Smooth muscle cell (in vitro differentiated cells): ENCODE measurements at regions not wholly inside any gene's neighbourhood (a gene's known extent, or its start where the extent isn't known, plus 50 kb on each side); places are given as distances from the start of the nearest gene placed in this dataset.

Source experiments
- DNase-seq: peaks from one replicate; lab custom pipeline; 2025; ENCODE audit not compliant: unreplicated experiment; lab: John Stamatoyannopoulos, UW
- H2AFZ ChIP-seq: fragments of 200-600 bp; sonication (generic); 2 replicates; pipeline ENCODE4 v1.6.0; 2016; ENCODE audit warnings: antibody characterized with exemption, low read depth, mild to moderate bottlenecking
- H3F3A ChIP-seq: fragments of 200-600 bp; sonication (generic); 2 replicates; pipeline ENCODE4 v1.6.0; 2017; ENCODE audit warnings: antibody characterized with exemption, low read depth
- H3K27ac ChIP-seq: fragments of 200-600 bp; sonication (generic); 2 replicates; pipeline ENCODE4 v1.5.1; 2016; ENCODE audit warnings: low read depth, mild to moderate bottlenecking
- H3K27me3 ChIP-seq: fragments of 200-600 bp; sonication (generic); 2 replicates; pipeline ENCODE4 v1.6.1; 2016; ENCODE audit warnings: low read depth, mild to moderate bottlenecking
- H3K36me3 ChIP-seq: fragments of 200-600 bp; sonication (generic); 2 replicates; pipeline ENCODE4 v1.5.1; 2016; ENCODE audit warnings: low read depth
- H3K4me1 ChIP-seq: fragments of 200-600 bp; sonication (generic); 2 replicates; pipeline ENCODE4 v1.5.1; 2016; ENCODE audit warnings: low read depth
- H3K4me2 ChIP-seq: fragments of 200-600 bp; sonication (generic); 2 replicates; pipeline ENCODE4 v1.6.0; 2016; ENCODE audit warnings: mild to moderate bottlenecking
- H3K4me3 ChIP-seq: fragments of 200-600 bp; sonication (generic); 2 replicates; pipeline ENCODE4 v1.5.1; 2016; ENCODE audit warnings: mild to moderate bottlenecking
- H3K79me2 ChIP-seq: fragments of 200-600 bp; sonication (generic); 2 replicates; pipeline ENCODE4 v1.6.0; 2016; ENCODE audit warnings: low read depth, mild to moderate bottlenecking
- H3K9ac ChIP-seq: fragments of 200-600 bp; sonication (generic); 2 replicates; pipeline ENCODE4 v1.6.0; 2016; ENCODE audit warnings: low read depth
- H3K9me3 ChIP-seq: fragments of 200-600 bp; sonication (generic); replicated peaks from 2 replicates; pipeline ENCODE4 v1.5.1; 2016; ENCODE audit warnings: low read depth
- H4K20me1 ChIP-seq: fragments of 200-600 bp; sonication (generic); 2 replicates; pipeline ENCODE4 v1.6.0; 2016; ENCODE audit warnings: low read depth
- CTCF ChIP-seq: fragments of 200-600 bp; sonication (generic); IDR thresholded peaks from 2 replicates; pipeline ENCODE4 v1.5.1; 2017; ENCODE audit warnings: borderline replicate concordance, mild to moderate bottlenecking, antibody characterized with exemption; ENCODE audit not compliant: insufficient read depth, poor library complexity, severe bottlenecking
- WGBS: methylation state at CpG from one replicate; pipeline ENCODE4 v1.1.7; 2016; ENCODE audit warnings: low lambda C conversion rate; 5-methylcytosine and 5-hydroxymethylcytosine counted together

- H3K4me2 ChIP-seq, result no peak overlapping the region
- peak overlapping the region; percentile 9 for H2AFZ ChIP-seq
- H3K9ac ChIP-seq, result no peak overlapping the region
- H3K79me2 ChIP-seq, result no peaks in the 10 kb centered on the region
- no peaks in the 10 kb centered on the region for H3K36me3 ChIP-seq
- H3K27me3 ChIP-seq, result no peaks in the 10 kb centered on the region
- TF ChIP-seq CTCF, result no peak
- H3K27ac ChIP-seq, result no peak overlapping the region
- H3F3A ChIP-seq, result no peaks in the 10 kb centered on the region
- WGBS, result 40% methylated on average over 5 of the region's 5 CpGs
- no peaks in the 10 kb centered on the region for H3K4me1 ChIP-seq
- DNase-seq, result no peak
- H3K9me3 ChIP-seq, result no peaks in the 10 kb centered on the region
- H4K20me1 ChIP-seq, result no peaks in the 10 kb centered on the region
- H3K4me3 ChIP-seq, result no peak overlapping the region
Observed at GRCh38 chr2:83531206-83531826, 927.8 kb downstream of the SUCLG1 start.

GRCh38 chr2:83528767-83529166, 930.3 kb downstream of the SUCLG1 start:
- Histone ChIP-seq H3K79me2 (no peaks in the 10 kb centered on the region), H3K27ac (no peak overlapping the region), H3K9me3 (no peaks in the 10 kb centered on the region), H2AFZ (peak overlapping the region; percentile 42), H3K9ac (no peak overlapping the region), H3K27me3 (no peaks in the 10 kb centered on the region), H3K36me3 (no peaks in the 10 kb centered on the region), H3K4me2 (no peak overlapping the region), H3K4me1 (no peaks in the 10 kb centered on the region), H3F3A (no peaks in the 10 kb centered on the region), H3K4me3 (no peak overlapping the region), H4K20me1 (no peaks in the 10 kb centered on the region)
- 73% methylated on average over 1 of the region's 1 CpG for WGBS
- no peak for TF ChIP-seq CTCF
- DNase-seq, result no peak

- TF ChIP-seq CTCF, result no peak
- no peaks in the 10 kb centered on the region for H3K4me1 ChIP-seq
- no peaks in the 10 kb centered on the region for H4K20me1 ChIP-seq
- H3K27ac ChIP-seq, result no peak overlapping the region
- H3K4me2 ChIP-seq, result no peak overlapping the region
- no peaks in the 10 kb centered on the region for H3K27me3 ChIP-seq
- no peaks in the 10 kb centered on the region for H3K79me2 ChIP-seq
- H3F3A ChIP-seq, result no peaks in the 10 kb centered on the region
- H3K36me3 ChIP-seq, result no peaks in the 10 kb centered on the region
- WGBS, result 96% methylated on average over 4 of the region's 4 CpGs
- no peak overlapping the region for H3K4me3 ChIP-seq
- no peak overlapping the region for H3K9ac ChIP-seq
- H2AFZ ChIP-seq, result no peak overlapping the region
- no peak for DNase-seq
- H3K9me3 ChIP-seq, result no peaks in the 10 kb centered on the region
Observed at GRCh38 chr2:83522891-83523493, 936.1 kb downstream of the SUCLG1 start.
